Right ventricle myocardium inferior (tissue), 1 donor: ENCODE measurements at regions not wholly inside any gene's neighbourhood (a gene's known extent, or its start where the extent isn't known, plus 50 kb on each side); places are given as distances from the start of the nearest gene placed in this dataset.

Experiments
- ATAC-seq: fragments of 200-7000 bp; cut with Tn5 transposase; one replicate; pipeline ENCODE4 v1.9.1; 2020; ENCODE audit warnings: mild to moderate bottlenecking, moderate library complexity
- DNase-seq: peaks from one replicate; pipeline ENCODE4 v3.0.0; 2021; ENCODE audit errors: missing footprints
- intact Hi-C: fragments of 100-400 bp; cut with DNase I; formaldehyde crosslinking; loops from one replicate; pipeline ENCODE4 v1.11.0; 2022
- donor health status: DM: no; HTN: yes; CAD: no; lungs with severe emphysema.

GRCh38 chr1:244347942-244348341, 103.8 kb downstream of the ADSS2 start:
- ATAC-seq: no peak
- DNase-seq: no peak
- intact Hi-C loops: no loop called here

DNA sequence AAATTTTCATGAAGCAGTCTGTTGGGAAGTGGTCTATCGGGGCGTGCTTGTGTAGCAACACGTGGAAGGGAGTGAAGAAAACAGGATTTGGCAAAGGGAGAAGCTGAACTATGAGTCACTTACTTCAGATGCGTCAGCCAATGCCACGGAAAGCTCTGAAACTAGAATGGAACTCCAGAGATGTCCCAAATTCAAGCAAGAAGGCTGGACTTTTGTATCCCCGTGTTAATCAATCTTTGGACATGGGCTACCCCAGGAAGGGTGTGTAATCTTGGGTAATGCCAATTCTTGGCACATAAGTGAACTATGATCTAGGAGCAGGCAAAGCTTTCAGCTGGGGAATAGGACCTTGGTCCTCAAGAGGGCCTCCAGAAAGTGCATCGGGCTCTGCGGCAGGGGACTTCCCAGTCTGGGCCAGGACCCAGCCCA, 102.6 kb downstream of the ADSS2 start:
- intact Hi-C loops: no loop called here
- DNase-seq (no peak), ATAC-seq (peak; percentile 37)

DNA sequence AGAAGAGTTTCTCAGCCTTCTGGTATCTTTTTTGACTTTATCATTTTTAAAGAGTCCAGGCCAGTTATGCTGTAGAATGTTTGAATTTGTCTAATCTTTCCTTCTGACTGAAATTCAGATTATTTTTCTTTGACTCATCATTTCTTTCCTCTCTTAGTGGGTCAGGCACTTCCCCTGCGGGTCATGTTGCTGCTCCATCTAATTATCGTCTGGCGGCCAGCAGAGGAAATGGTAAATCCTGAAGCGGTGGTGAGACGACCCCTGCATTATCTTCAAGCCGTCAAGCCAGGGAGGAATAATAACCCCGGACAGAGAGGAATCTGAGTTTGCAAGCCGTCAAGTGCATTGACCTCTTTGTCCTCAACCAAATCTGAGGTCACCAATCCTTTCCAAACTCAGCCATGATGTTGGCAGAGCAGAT, 102.1 kb downstream of the ADSS2 start:
- ATAC-seq: no peak
- intact Hi-C loops: no loop called here

DNA sequence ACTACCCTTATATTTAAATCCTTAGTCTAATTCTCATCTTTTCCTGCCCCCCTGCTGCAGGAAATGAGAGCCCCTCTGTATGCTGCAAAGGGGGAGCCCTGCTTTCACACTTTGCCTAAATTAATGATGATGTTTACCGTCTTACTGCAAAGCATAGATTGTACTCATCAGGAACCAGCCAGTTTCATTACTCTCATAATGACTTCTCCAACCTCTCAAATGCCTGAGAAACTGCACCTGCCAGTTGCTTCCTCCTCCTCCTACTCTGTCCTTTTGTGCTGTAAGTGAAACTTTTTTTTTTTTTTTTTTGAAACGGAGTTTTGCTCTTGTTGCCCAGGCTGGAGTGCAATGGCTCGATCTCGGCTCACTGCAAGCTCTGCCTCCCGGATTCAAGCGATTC, 101.7 kb downstream of the ADSS2 start:
- DNase-seq (no peak), ATAC-seq (no peak)
- intact Hi-C loops: no loop called here

More for the DNA sequence above, 102.1 kb downstream of the ADSS2 start:
- DNase-seq: no peak

- ATAC-seq (no peak), DNase-seq (no peak)
- intact Hi-C loops: no loop called here
These were observed 99.4 kb downstream of the ADSS2 start for GRCh38 chr1:244352156-244352830.

GRCh38 chr1:244353551-244354091, 98.1 kb downstream of the ADSS2 start:
- ATAC-seq: peak; percentile 81
- intact Hi-C loops: no loop called here
- no peak for DNase-seq

DNA sequence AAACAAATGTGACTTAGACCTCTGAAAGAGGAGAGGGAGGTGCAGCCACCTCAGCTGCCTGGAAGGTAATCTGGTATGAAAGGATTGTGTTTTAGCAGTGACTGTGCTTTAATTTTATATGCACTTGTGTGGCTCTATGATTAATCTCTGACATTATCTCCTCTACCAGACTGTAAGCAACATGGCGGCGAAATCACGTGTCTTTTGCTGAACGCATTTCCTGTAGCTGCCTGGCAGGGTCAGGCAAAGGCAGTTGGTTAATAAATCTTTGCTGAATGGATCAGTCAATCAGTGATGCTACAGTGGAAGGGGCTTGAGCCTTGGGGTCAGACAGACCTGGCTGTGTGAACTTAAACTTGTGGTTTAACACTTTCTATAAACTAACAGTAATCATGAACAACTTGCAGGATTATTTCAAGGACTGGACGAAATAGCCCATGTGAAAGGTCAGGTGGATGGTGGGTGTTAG, 96.9 kb downstream of the ADSS2 start:
- no peak for ATAC-seq
- intact Hi-C loops: no loop called here
- DNase-seq: no peak

DNA sequence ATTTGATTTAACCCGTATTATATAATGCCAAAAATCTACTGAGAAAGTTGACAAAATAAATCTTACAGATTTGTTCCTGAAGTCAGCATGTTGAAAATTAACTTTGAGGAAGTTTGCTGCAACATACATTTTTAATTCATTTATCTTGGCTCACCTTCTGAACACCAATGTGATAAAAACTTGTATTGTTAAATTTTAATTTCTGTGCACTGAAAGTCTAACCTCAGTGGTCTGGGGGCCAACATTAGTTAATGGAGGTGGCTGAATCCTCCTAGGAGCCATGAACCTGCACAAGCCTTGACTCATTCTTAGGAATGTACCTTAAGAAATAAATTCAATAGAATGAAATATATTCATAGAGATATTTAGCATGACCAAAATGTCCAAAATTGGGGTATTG, 95.3 kb downstream of the ADSS2 start:
- DNase-seq: no peak
- no peak for ATAC-seq
- intact Hi-C loops: no loop called here
